G401.6 (cell line): ENCODE measurements at regions not wholly inside any gene's neighbourhood (a gene's known extent, or its start where the extent isn't known, plus 50 kb on each side); places are given as distances from the start of the nearest gene placed in this dataset.

Source experiments
- FAIRE-seq: peaks from 2 replicates; lab custom pipeline; 2012; peaks lifted over from hg19 to GRCh38; lab: Jason Lieb, UNC

GRCh38 chr2:37809931-37810570 is 115.0 kb upstream of the RMDN2 start:
- no peak for FAIRE-seq

- FAIRE-seq = no peak
Measured at GRCh38 chr2:37812414-37812813, 112.7 kb upstream of the RMDN2 start.

- no peak for FAIRE-seq
Measured at GRCh38 chr2:37812941-37813730, 112.0 kb upstream of the RMDN2 start.

- FAIRE-seq = no peak
Measured at GRCh38 chr2:37816036-37816435, 109.1 kb upstream of the RMDN2 start.

GRCh38 chr2:37816686-37817085 is 108.4 kb upstream of the RMDN2 start:
- no peak for FAIRE-seq

GRCh38 chr2:37819186-37819585 is 105.9 kb upstream of the RMDN2 start:
- FAIRE-seq = no peak

- no peak for FAIRE-seq
Measured at GRCh38 chr2:37820471-37820986, 104.6 kb upstream of the RMDN2 start.

GRCh38 chr2:37825586-37825985 is 99.5 kb upstream of the RMDN2 start:
- no peak for FAIRE-seq

- no peak for FAIRE-seq
Measured at GRCh38 chr2:37826611-37827010, 98.5 kb upstream of the RMDN2 start.

GRCh38 chr2:37827455-37827854 is 97.6 kb upstream of the RMDN2 start:
- no peak for FAIRE-seq

- FAIRE-seq = no peak
Measured at GRCh38 chr2:37827911-37828511, 97.1 kb upstream of the RMDN2 start.

GRCh38 chr2:37829202-37829601 is 95.9 kb upstream of the RMDN2 start:
- FAIRE-seq = no peak

GRCh38 chr2:37829616-37830395 is 95.3 kb upstream of the RMDN2 start:
- no peak for FAIRE-seq

- no peak for FAIRE-seq
Measured at GRCh38 chr2:37830636-37831035, 94.5 kb upstream of the RMDN2 start.

- FAIRE-seq = no peak
Measured at GRCh38 chr2:37831081-37831780, 93.9 kb upstream of the RMDN2 start.

GRCh38 chr2:37832590-37833197 is 92.4 kb upstream of the RMDN2 start:
- no peak for FAIRE-seq

GRCh38 chr2:37833423-37833822 is 91.7 kb upstream of the RMDN2 start:
- FAIRE-seq = no peak

- no peak for FAIRE-seq
Measured at GRCh38 chr2:37836270-37836669, 88.8 kb upstream of the RMDN2 start.

GRCh38 chr2:37836711-37837110 is 88.4 kb upstream of the RMDN2 start:
- FAIRE-seq = no peak

- no peak for FAIRE-seq
Measured at GRCh38 chr2:37837628-37838328, 87.3 kb upstream of the RMDN2 start.
